ENCODE measurements at regions not wholly inside any gene's neighbourhood (a gene's known extent, or its start where the extent isn't known, plus 50 kb on each side); places are given as distances from the start of the nearest gene placed in this dataset.

GRCh38 chr2:204362581-204362980 lies 182.7 kb upstream of the PARD3B start:
- no peaks in the 10 kb centered on the region for H3K27me3 ChIP-seq (ENCODE audit: low read length)
- no peaks in the 10 kb centered on the region for H3K9me3 ChIP-seq (ENCODE audit: insufficient read depth, low read length)
- H3K27ac ChIP-seq (ENCODE audit: low read depth, low read length): no peak overlapping the region
- no peak overlapping the region for H3K4me2 ChIP-seq (ENCODE audit: low read depth, low read length, poor library complexity, severe bottlenecking)
- no peak overlapping the region for H3K4me3 ChIP-seq (ENCODE audit: insufficient read depth, low read length, poor library complexity, severe bottlenecking)
- no peaks in the 10 kb centered on the region for H4K20me1 ChIP-seq (ENCODE audit: low read depth, low read length)
- H2AFZ ChIP-seq (ENCODE audit: low read depth, low read length, severe bottlenecking): no peak overlapping the region
- H3F3A ChIP-seq (ENCODE audit: insufficient read depth): no peaks in the 10 kb centered on the region
- no peaks in the 10 kb centered on the region for H3K79me2 ChIP-seq (ENCODE audit: insufficient read depth, low read length)
- TF ChIP-seq CTCF (IDR thresholded peaks at IDR 0.05; ENCODE audit: insufficient read depth, low read length, poor library complexity, severe bottlenecking): no peak
- no peak for TF ChIP-seq EZH2phosphoT487 (conservative IDR thresholded peaks at IDR 0.05; ENCODE audit: low read length)
- no peak overlapping the region for H3K9ac ChIP-seq (ENCODE audit: low read length)
- no peaks in the 10 kb centered on the region for H3K36me3 ChIP-seq (ENCODE audit: low read length)
- no peaks in the 10 kb centered on the region for H3K9me2 ChIP-seq (replicated peaks; ENCODE audit: insufficient read depth, low read length)

GRCh38 chr2:204363513-204363912 lies 181.8 kb upstream of the PARD3B start:
- no peak overlapping the region for H3K4me2 ChIP-seq (ENCODE audit: low read depth, low read length, poor library complexity, severe bottlenecking)
- H3K27ac ChIP-seq (ENCODE audit: low read depth, low read length): no peak overlapping the region
- H3F3A ChIP-seq (ENCODE audit: insufficient read depth): no peaks in the 10 kb centered on the region
- no peaks in the 10 kb centered on the region for H3K36me3 ChIP-seq (ENCODE audit: low read length)
- no peak overlapping the region for H3K4me3 ChIP-seq (ENCODE audit: insufficient read depth, low read length, poor library complexity, severe bottlenecking)
- no peaks in the 10 kb centered on the region for H3K27me3 ChIP-seq (ENCODE audit: low read length)
- no peak overlapping the region for H2AFZ ChIP-seq (ENCODE audit: low read depth, low read length, severe bottlenecking)
- TF ChIP-seq EZH2phosphoT487 (conservative IDR thresholded peaks at IDR 0.05; ENCODE audit: low read length): no peak
- TF ChIP-seq CTCF (IDR thresholded peaks at IDR 0.05; ENCODE audit: insufficient read depth, low read length, poor library complexity, severe bottlenecking): no peak
- no peaks in the 10 kb centered on the region for H3K9me2 ChIP-seq (replicated peaks; ENCODE audit: insufficient read depth, low read length)
- no peaks in the 10 kb centered on the region for H4K20me1 ChIP-seq (ENCODE audit: low read depth, low read length)
- no peak overlapping the region for H3K9ac ChIP-seq (ENCODE audit: low read length)
- H3K9me3 ChIP-seq (ENCODE audit: insufficient read depth, low read length): no peaks in the 10 kb centered on the region
- H3K79me2 ChIP-seq (ENCODE audit: insufficient read depth, low read length): no peaks in the 10 kb centered on the region

GRCh38 chr2:204364860-204365535 lies 180.3 kb upstream of the PARD3B start:
- Histone ChIP-seq H3K79me2 (ENCODE audit: insufficient read depth, low read length) (no peaks in the 10 kb centered on the region), H2AFZ (ENCODE audit: low read depth, low read length, severe bottlenecking) (no peak overlapping the region), H3K36me3 (ENCODE audit: low read length) (no peaks in the 10 kb centered on the region), H3K9ac (ENCODE audit: low read length) (no peak overlapping the region), H3K9me2 (replicated peaks; ENCODE audit: insufficient read depth, low read length) (no peaks in the 10 kb centered on the region), H4K20me1 (ENCODE audit: low read depth, low read length) (no peaks in the 10 kb centered on the region), H3K27ac (ENCODE audit: low read depth, low read length) (no peak overlapping the region), H3F3A (ENCODE audit: insufficient read depth) (no peaks in the 10 kb centered on the region), H3K4me3 (ENCODE audit: insufficient read depth, low read length, poor library complexity, severe bottlenecking) (no peak overlapping the region), H3K4me2 (ENCODE audit: low read depth, low read length, poor library complexity, severe bottlenecking) (no peak overlapping the region), H3K27me3 (ENCODE audit: low read length) (no peaks in the 10 kb centered on the region), H3K9me3 (ENCODE audit: insufficient read depth, low read length) (no peaks in the 10 kb centered on the region)
- TF ChIP-seq CTCF (IDR thresholded peaks at IDR 0.05; ENCODE audit: insufficient read depth, low read length, poor library complexity, severe bottlenecking) (no peak), EZH2phosphoT487 (conservative IDR thresholded peaks at IDR 0.05; ENCODE audit: low read length) (no peak)
